HEK293T (cell line): ENCODE measurements at regions not wholly inside any gene's neighbourhood (a gene's known extent, or its start where the extent isn't known, plus 50 kb on each side); places are given as distances from the start of the nearest gene placed in this dataset.

Source experiments
- ARNT ChIP-seq: fragments of 450-650 bp; IDR thresholded peaks from 2 replicates; pipeline ENCODE4 v1.6.1; 2017; ENCODE audit warnings: mild to moderate bottlenecking
- BHLHE40 ChIP-seq: fragments of 450-650 bp; IDR thresholded peaks from 2 replicates; pipeline ENCODE4 v1.6.1; 2016; ENCODE audit warnings: mild to moderate bottlenecking, moderate library complexity, borderline replicate concordance
- CTBP1 ChIP-seq: fragments of 450-650 bp; IDR thresholded peaks from 2 replicates; pipeline ENCODE4 v1.6.1; 2016; ENCODE audit warnings: borderline replicate concordance
- ELF4 ChIP-seq: fragments of 450-650 bp; IDR thresholded peaks from 2 replicates; pipeline ENCODE4 v1.6.1; 2017; ENCODE audit warnings: antibody characterized with exemption
- FOXA1 ChIP-seq: fragments of 450-650 bp; IDR thresholded peaks from 2 replicates; pipeline ENCODE4 v1.6.1; 2016; ENCODE audit warnings: mild to moderate bottlenecking
- FOXK2 ChIP-seq: fragments of 450-650 bp; IDR thresholded peaks from 2 replicates; pipeline ENCODE4 v1.6.1; 2016; ENCODE audit warnings: mild to moderate bottlenecking
- FOXM1 ChIP-seq: fragments of 450-650 bp; IDR thresholded peaks from 2 replicates; pipeline ENCODE4 v1.6.1; 2017; ENCODE audit warnings: mild to moderate bottlenecking, borderline replicate concordance
- HDGF ChIP-seq: fragments of 450-650 bp; IDR thresholded peaks from 2 replicates; pipeline ENCODE4 v1.6.1; 2017; ENCODE audit warnings: antibody characterized with exemption, borderline replicate concordance
- NFRKB ChIP-seq: fragments of 450-650 bp; IDR thresholded peaks from 2 replicates; pipeline ENCODE4 v1.6.1; 2016; ENCODE audit warnings: mild to moderate bottlenecking, moderate library complexity
- PKNOX1 ChIP-seq: fragments of 450-650 bp; IDR thresholded peaks from 2 replicates; pipeline ENCODE4 v1.6.1; 2016
- SP1 ChIP-seq: fragments of 450-650 bp; IDR thresholded peaks from 2 replicates; pipeline ENCODE4 v1.6.1; 2017
- SUZ12 ChIP-seq: fragments of 450-650 bp; IDR thresholded peaks from 2 replicates; pipeline ENCODE4 v1.6.1; 2016; ENCODE audit warnings: mild to moderate bottlenecking

GRCh38 chr5:124393584-124394379, 352.7 kb downstream of the ZNF608 start:
- TF ChIP-seq FOXM1 (no peak), BHLHE40 (no peak), SUZ12 (no peak), NFRKB (no peak), CTBP1 (no peak), FOXK2 (no peak), PKNOX1 (no peak), SP1 (no peak), ARNT (no peak), HDGF (no peak), ELF4 (no peak), FOXA1 (no peak)
